ENCODE measurements at regions not wholly inside any gene's neighbourhood (a gene's known extent, or its start where the extent isn't known, plus 50 kb on each side); places are given as distances from the start of the nearest gene placed in this dataset.
"Not testable (repeated sequence)": the region's sequence is repeated elsewhere in the genome, so short reads cannot be mapped to it uniquely, and the experiment has no call there.

DNA sequence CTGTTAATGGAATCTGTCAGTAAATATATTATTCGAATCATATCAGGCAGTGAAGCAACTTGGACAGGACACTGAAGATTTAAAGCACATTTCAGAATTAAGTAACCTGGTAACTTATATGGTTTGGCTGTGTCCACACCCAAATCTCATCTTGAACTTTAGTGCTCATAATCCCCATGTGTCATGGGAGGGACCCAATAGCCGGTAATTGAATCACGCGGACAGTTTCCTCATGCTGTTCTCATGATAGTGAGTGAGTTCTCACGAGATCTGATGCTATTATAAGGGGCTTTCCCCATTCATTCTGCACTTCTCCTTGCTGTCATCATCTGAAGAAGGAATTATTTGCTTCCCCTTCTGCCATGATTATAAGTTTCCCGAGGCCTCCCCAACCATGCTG, 83.2 kb upstream of the COL1A2 start:
- no peaks in the 10 kb centered on the region for H3K4me1 Mint-ChIP-seq (ENCODE audit: insufficient read depth, unreplicated experiment)
- TF ChIP-seq, protein P1, sequence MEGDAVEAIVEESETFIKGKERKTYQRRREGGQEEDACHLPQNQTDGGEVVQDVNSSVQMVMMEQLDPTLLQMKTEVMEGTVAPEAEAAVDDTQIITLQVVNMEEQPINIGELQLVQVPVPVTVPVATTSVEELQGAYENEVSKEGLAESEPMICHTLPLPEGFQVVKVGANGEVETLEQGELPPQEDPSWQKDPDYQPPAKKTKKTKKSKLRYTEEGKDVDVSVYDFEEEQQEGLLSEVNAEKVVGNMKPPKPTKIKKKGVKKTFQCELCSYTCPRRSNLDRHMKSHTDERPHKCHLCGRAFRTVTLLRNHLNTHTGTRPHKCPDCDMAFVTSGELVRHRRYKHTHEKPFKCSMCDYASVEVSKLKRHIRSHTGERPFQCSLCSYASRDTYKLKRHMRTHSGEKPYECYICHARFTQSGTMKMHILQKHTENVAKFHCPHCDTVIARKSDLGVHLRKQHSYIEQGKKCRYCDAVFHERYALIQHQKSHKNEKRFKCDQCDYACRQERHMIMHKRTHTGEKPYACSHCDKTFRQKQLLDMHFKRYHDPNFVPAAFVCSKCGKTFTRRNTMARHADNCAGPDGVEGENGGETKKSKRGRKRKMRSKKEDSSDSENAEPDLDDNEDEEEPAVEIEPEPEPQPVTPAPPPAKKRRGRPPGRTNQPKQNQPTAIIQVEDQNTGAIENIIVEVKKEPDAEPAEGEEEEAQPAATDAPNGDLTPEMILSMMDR (IDR thresholded peaks at IDR 0.05; ENCODE audit: unreplicated experiment) = no peak
- H3K27me3 Mint-ChIP-seq (ENCODE audit: insufficient read depth, unreplicated experiment) = no peaks in the 10 kb centered on the region
- H3K9me3 Mint-ChIP-seq (ENCODE audit: unreplicated experiment) = peaks cover 21% of the 10 kb centered on the region
- no peaks in the 10 kb centered on the region for H3K36me3 Mint-ChIP-seq (ENCODE audit: insufficient read depth, unreplicated experiment)
- intact Hi-C loops (cut with micrococcal nuclease) = no loop called here
- H3K27ac Mint-ChIP-seq (ENCODE audit: low read depth, unreplicated experiment) = no peak overlapping the region
- no peak overlapping the region for H3K4me3 Mint-ChIP-seq (ENCODE audit: unreplicated experiment)
- DNase-seq (ENCODE audit: unreplicated experiment) = no peak
- BruUV-seq (replicated peaks) = no TSS peak
- ChIA-PET CTCF (no interaction called here), POLR2A (no interaction called here)

DNA sequence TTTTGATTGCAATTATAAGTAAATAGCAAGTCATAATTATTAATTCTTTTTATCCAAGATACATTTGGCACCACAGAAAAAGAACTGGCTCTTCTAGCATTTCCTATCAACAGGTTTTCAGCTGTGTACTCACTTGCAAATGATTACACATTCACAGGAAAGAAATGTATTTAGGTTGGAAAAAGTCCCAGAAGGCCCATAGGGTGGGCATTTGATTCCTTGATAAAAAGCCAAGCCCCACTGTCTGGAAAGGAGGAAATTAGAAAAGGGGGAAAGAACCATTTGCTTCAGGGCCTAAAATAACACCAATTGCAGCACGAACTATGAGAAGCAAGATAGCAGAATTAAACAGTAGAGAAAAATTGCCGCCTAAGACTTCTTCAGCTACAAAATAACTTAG, 80.8 kb upstream of the COL1A2 start:
- BruUV-seq (replicated peaks) = no TSS peak
- intact Hi-C loops (cut with micrococcal nuclease) = no loop called here
- H3K9me3 Mint-ChIP-seq (ENCODE audit: unreplicated experiment) = peaks cover 17% of the 10 kb centered on the region
- H3K4me1 Mint-ChIP-seq (ENCODE audit: insufficient read depth, unreplicated experiment) = no peaks in the 10 kb centered on the region
- no peak for DNase-seq (ENCODE audit: unreplicated experiment)
- no peaks in the 10 kb centered on the region for H3K36me3 Mint-ChIP-seq (ENCODE audit: insufficient read depth, unreplicated experiment)
- ChIA-PET POLR2A (interaction anchor here (0.8 kb wide), 1 partner anchor 16 kb away, joined by 3 read pairs; no protein-coding TSS in a partner anchor), CTCF (interaction anchor here (0.5 kb wide), 1 partner anchor 10 kb away, joined by 3 read pairs; no protein-coding TSS in a partner anchor)
- H3K27ac Mint-ChIP-seq (ENCODE audit: low read depth, unreplicated experiment) = no peak overlapping the region
- TF ChIP-seq, protein P1 (IDR thresholded peaks at IDR 0.05; ENCODE audit: unreplicated experiment) = no peak
- H3K27me3 Mint-ChIP-seq (ENCODE audit: insufficient read depth, unreplicated experiment) = no peaks in the 10 kb centered on the region
- H3K4me3 Mint-ChIP-seq (ENCODE audit: unreplicated experiment) = no peak overlapping the region

DNA sequence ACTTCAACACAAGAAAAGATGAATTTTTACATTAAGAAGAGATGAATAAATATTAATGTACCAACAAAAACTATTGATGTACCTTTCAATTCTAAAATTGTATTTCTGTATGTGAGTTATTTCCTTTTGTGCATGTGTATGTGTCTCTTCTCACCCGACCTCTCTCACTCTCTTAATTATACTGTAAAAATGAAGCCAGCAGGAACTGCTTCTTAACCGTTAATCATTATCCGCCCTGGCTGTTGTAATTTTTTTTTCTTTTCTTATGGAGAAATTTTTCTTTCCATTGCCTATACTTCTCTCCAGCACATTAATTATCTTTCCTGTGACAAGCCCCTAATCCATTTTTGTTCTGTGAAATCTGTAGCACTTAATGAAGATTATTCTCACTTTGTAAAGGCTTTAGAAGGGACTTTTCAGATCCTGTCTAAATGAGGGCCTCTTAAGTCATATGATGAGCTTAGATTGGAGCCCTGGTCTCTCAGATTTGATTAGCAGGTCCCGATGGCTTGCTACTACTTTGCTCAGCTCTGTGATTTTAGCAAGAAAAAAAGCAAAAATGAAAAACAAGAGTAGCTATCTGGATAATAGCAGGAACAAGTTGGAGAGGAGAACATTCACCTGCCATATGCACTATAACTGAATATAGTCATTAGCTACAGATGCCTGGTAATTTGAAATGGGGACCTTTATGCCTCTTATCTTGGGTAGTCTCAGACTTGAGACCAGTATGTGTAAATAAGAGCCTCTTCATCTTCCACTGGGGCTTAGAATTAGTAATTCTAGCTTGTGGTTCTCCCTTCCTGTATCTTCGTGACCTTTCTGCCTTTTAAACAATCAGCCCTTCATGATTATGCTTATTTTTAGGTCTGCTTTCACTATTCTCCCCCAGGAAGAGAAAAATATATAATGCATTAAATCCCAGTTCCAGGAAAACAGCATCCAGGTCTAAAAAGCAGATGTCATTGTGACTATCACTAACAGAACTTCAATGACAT, 80.0 kb upstream of the COL1A2 start:
- Mint-ChIP-seq H3K27me3 (ENCODE audit: insufficient read depth, unreplicated experiment) (no peaks in the 10 kb centered on the region), H3K27ac (ENCODE audit: low read depth, unreplicated experiment) (no peak overlapping the region), H3K4me3 (ENCODE audit: unreplicated experiment) (no peak overlapping the region), H3K36me3 (ENCODE audit: insufficient read depth, unreplicated experiment) (no peaks in the 10 kb centered on the region), H3K9me3 (ENCODE audit: unreplicated experiment) (peaks cover 18% of the 10 kb centered on the region), H3K4me1 (ENCODE audit: insufficient read depth, unreplicated experiment) (no peaks in the 10 kb centered on the region)
- TF ChIP-seq, protein P1 (IDR thresholded peaks at IDR 0.05; ENCODE audit: unreplicated experiment) = no peak
- CTCF ChIA-PET = no interaction called here
- BruUV-seq (replicated peaks) = no TSS peak
- intact Hi-C loops (cut with micrococcal nuclease) = no loop called here
- no peak for DNase-seq (ENCODE audit: unreplicated experiment)
- POLR2A ChIA-PET = interaction anchor here (0.8 kb wide), 2 partner anchors 10 to 17 kb away, joined by 3 to 5 read pairs; no protein-coding TSS in a partner anchor

DNA sequence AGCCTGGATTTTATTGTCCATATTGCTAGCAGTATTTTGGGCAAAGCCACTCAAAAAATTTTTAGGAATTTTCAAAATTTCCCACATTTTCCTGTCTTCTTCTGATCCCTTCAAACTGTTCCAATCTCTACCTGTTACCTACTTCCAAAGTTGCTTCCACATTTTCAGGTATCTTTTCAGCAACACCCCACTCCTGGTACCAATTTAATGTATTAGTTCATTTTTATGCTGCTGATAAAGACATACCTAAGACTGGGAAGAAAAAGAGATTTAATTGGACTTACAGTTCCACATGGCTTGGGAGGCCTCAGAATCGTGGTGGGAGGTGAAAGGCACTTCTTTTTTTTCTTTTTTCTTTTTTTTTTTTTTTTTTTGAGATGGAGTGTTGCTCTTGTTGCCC, 73.6 kb upstream of the COL1A2 start:
- BruUV-seq (replicated peaks); POLR2A ChIA-PET; H3K4me3 Mint-ChIP-seq (ENCODE audit: unreplicated experiment); H3K27ac Mint-ChIP-seq (ENCODE audit: low read depth, unreplicated experiment); DNase-seq (ENCODE audit: unreplicated experiment); intact Hi-C loops (cut with micrococcal nuclease); H3K4me1 Mint-ChIP-seq (ENCODE audit: insufficient read depth, unreplicated experiment); H3K27me3 Mint-ChIP-seq (ENCODE audit: insufficient read depth, unreplicated experiment); H3K36me3 Mint-ChIP-seq (ENCODE audit: insufficient read depth, unreplicated experiment): not testable (repeated sequence)
- CTCF ChIA-PET = interaction anchor here (1.9 to 3.4 kb wide), 2 partner anchors 26 to 115 kb away, joined by 5 to 13 read pairs; no protein-coding TSS in a partner anchor
- H3K9me3 Mint-ChIP-seq (ENCODE audit: unreplicated experiment) = peaks cover 23% of the 10 kb centered on the region
